ENCODE measurements at regions not wholly inside any gene's neighbourhood (a gene's known extent, or its start where the extent isn't known, plus 50 kb on each side); places are given as distances from the start of the nearest gene placed in this dataset.
"Not testable (repeated sequence)": the region's sequence is repeated elsewhere in the genome, so short reads cannot be mapped to it uniquely, and the experiment has no call there.

DNA sequence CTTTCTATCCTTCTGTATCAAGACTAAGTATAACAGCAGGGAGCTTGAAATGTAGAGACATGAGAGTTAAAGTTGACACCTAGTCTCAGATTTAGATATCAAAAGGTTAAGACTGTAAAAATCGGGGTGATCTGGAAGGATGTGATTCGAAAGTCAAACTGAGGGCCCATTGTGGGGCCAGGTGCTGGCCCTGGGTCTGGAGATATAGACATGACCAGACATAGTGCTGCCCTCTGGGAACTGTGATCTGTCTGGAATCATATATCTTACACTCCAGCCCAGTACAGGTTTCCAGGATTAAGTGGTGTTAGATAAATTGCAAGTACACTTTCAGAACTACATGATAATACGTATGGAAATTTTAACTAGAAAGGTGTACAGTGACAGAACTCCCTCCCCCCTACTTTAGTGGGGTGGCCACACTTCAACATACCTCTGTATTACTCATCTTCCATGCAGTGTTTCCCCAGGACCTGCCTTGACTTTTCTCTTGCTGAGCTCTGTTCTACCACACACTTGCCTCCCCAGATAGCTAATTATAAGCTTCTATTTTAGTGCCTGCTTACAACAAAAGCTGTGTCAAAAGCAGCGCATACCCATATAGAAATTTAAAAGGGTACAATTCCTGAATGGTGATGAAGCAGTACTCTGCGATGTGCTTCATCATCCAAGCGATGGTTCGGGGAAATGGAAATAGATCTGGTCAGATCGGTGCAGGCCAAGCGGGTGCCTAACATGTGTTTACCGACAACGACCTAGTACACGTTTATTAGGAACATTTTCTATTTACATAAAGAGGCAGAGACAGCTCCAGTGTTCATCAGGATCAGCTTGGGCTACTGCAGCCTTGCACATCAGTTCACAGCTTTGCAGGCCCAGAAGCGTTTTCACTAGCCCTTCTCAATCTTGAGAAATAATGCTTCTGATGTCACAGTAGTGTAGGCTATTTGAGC lies 68.7 kb downstream of the ARF6 start:
- Mint-ChIP-seq H3K4me1 (peaks cover 13 to 49% (median 39%) of the 10 kb centered on the region in 7 donors), H3K27ac (peak overlapping the region in 7 of 9 donors; percentile 1 to 79 (median 62)), H3K9me3 (peaks cover 0 to 2% (median 0%) of the 10 kb centered on the region in 11 donors), H3K27me3 (no peaks in the 10 kb centered on the region), H3K4me3 (peak overlapping the region in 1 of 10 donors; percentile 41), H3K36me3 (no peaks in the 10 kb centered on the region)
- H3K4me1 ChIP-seq (ENCODE audit: control insufficient read depth in 2 of 2, insufficient read depth in 2 of 2, low read length in 2 of 2) = peaks cover 0 to 17% of the 10 kb centered on the region in 2 donors
- H3K4me3 ChIP-seq (ENCODE audit: low read length) = no peak overlapping the region
- H3K36me3 ChIP-seq (ENCODE audit: control insufficient read depth in 2 of 3, insufficient read depth in 3 of 3, low read length in 3 of 3) = no peaks in the 10 kb centered on the region
- no peak for ATAC-seq
- DNase-seq = no peak
- ChIA-PET POLR2A (interaction anchor here (0.8 to 3.1 kb wide), 6 partner anchors 8 to 150 kb away, joined by 3 to 9 read pairs (median 4); no protein-coding TSS in a partner anchor), CTCF (interaction anchor here (0.6 to 1.4 kb wide), 4 partner anchors 11 to 816 kb away, joined by 3 to 6 read pairs (median 3); no protein-coding TSS in a partner anchor)
- H3K9me3 ChIP-seq (ENCODE audit: control insufficient read depth in 2 of 3, low read length in 3 of 3) = no peaks in the 10 kb centered on the region
- H3K27me3 ChIP-seq (ENCODE audit: control insufficient read depth in 2 of 2, insufficient read depth in 2 of 2, low read length in 2 of 2) = no peaks in the 10 kb centered on the region
- no peak overlapping the region for H3K27ac ChIP-seq (ENCODE audit: low read depth, low read length)
- intact Hi-C loops (cut with micrococcal nuclease) = no loop called here

DNA sequence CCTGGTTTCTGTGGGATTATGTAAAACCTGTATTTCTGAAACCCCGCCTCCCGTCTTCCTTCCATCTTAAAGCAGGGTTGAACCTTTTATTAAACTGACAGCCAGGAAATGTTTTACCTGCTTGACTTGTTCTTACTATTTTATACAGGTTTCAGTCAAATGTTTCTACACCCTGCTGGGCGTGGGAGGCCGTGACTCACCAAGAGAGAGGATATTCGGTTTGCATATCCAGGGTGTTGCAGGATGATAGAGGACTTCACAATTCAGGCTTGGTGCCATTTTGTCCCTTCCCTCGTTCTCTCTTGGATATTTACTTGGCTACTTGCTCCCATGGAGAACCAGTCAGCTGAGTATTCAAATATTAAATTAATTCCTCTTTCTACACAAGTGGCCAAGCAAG lies 69.7 kb downstream of the ARF6 start:
- Histone ChIP-seq H3K4me3 (ENCODE audit: low read length) (no peak overlapping the region), H3K9me3 (ENCODE audit: control insufficient read depth in 2 of 3, low read length in 3 of 3) (no peaks in the 10 kb centered on the region), H3K27me3 (ENCODE audit: control insufficient read depth in 2 of 2, insufficient read depth in 2 of 2, low read length in 2 of 2) (no peaks in the 10 kb centered on the region), H3K36me3 (ENCODE audit: control insufficient read depth in 2 of 3, insufficient read depth in 3 of 3, low read length in 3 of 3) (no peaks in the 10 kb centered on the region), H3K27ac (ENCODE audit: low read depth, low read length) (no peak overlapping the region), H3K4me1 (ENCODE audit: control insufficient read depth in 2 of 2, insufficient read depth in 2 of 2, low read length in 2 of 2) (peaks cover 0 to 17% of the 10 kb centered on the region in 2 donors)
- H3K4me1 Mint-ChIP-seq = peaks cover 9 to 53% (median 38%) of the 10 kb centered on the region in 7 donors
- peaks cover 0 to 2% (median 0%) of the 10 kb centered on the region in 11 donors for H3K9me3 Mint-ChIP-seq
- no peaks in the 10 kb centered on the region for H3K36me3 Mint-ChIP-seq
- no peak for ATAC-seq
- POLR2A ChIA-PET = interaction anchor here (1.1 to 3.1 kb wide), 3 partner anchors 9 to 22 kb away, joined by 3 to 9 read pairs (median 4); no protein-coding TSS in a partner anchor
- no peaks in the 10 kb centered on the region for H3K27me3 Mint-ChIP-seq
- peak overlapping the region in 2 of 9 donors; percentile 19 to 31 for H3K27ac Mint-ChIP-seq
- CTCF ChIA-PET = interaction anchor here (0.7 to 1.4 kb wide), 2 partner anchors 10 to 23 kb away, joined by 3 to 6 read pairs; no protein-coding TSS in a partner anchor
- DNase-seq = peak in 1 of 9 donors; percentile 69
- peak overlapping the region in 1 of 10 donors; percentile 45 for H3K4me3 Mint-ChIP-seq
- intact Hi-C loops (cut with micrococcal nuclease) = no loop called here

DNA sequence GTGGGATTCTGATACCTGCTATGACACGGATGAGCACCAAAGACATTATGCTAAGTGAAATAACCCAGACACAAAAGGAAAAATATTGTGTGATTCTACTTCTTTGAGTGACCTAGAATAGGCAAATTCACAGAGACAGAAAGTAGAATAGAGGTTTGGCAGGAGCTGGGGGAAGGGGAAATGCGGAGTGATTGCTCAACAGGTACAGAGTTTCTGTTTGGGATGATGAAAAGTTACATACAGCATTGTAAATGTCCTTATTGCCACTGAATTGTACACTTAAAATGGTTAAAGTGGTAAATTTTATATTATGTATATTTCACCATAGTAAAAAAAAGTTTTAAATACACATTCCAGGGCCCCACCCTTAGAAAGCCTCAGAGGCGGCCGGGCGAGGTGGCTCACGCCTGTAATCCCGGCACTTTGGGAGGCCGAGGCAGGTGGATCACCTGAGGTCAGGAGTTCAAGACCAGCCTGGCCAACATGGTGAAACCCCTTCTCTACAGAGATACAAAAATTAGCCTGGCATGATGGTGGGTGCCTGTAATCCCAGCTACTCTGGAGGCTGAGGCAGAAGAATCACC lies 72.3 kb downstream of the ARF6 start:
- DNase-seq; H3K4me3 Mint-ChIP-seq; H3K4me3 ChIP-seq (ENCODE audit: low read length); ATAC-seq; H3K9me3 ChIP-seq (ENCODE audit: control insufficient read depth in 2 of 3, low read length in 3 of 3); H3K36me3 ChIP-seq (ENCODE audit: control insufficient read depth in 2 of 3, insufficient read depth in 3 of 3, low read length in 3 of 3); H3K9me3 Mint-ChIP-seq; CTCF ChIA-PET; H3K27ac ChIP-seq (ENCODE audit: low read depth, low read length); H3K27me3 Mint-ChIP-seq; H3K27me3 ChIP-seq (ENCODE audit: control insufficient read depth in 2 of 2, insufficient read depth in 2 of 2, low read length in 2 of 2); intact Hi-C loops (cut with micrococcal nuclease); H3K36me3 Mint-ChIP-seq: not testable (repeated sequence)
- peaks cover 2 to 11% of the 10 kb centered on the region in 2 donors for H3K4me1 ChIP-seq (ENCODE audit: control insufficient read depth in 2 of 2, insufficient read depth in 2 of 2, low read length in 2 of 2)
- Mint-ChIP-seq H3K4me1 (peaks cover 8 to 54% (median 40%) of the 10 kb centered on the region in 7 donors), H3K27ac (peak overlapping the region in 1 of 9 donors; percentile 28)
- POLR2A ChIA-PET = interaction anchor here (0.6 kb wide), 1 partner anchor 97 kb away, joined by 3 read pairs; no protein-coding TSS in a partner anchor

DNA sequence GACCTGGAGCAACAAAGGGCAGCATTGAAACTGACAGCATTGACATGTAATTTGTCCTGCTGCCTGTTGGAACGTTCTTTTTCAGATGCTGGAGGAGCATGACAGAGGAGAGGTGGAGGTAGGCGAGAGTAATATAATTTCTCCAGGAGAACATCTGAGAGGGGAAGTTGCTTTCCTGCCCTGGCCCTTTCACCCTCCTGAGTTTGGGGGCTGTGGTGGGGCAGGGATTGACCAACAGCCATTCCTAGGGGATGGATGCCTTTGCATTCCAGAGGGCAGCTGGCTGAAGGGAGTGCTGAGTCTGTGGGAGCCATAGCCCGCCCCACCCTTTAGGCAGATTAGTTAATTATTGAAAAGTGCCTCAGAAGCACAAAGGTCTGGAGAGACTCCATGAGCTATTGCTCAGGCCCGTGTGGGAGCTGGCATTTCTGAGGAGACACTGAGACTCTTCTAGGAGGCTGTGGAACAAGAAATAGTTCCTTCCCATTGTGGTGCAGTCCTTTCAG lies 73.5 kb downstream of the ARF6 start:
- Histone ChIP-seq H3K27ac (ENCODE audit: low read depth, low read length) (no peak overlapping the region), H3K4me1 (ENCODE audit: control insufficient read depth in 2 of 2, insufficient read depth in 2 of 2, low read length in 2 of 2) (peaks cover 13 to 15% of the 10 kb centered on the region in 2 donors), H3K9me3 (ENCODE audit: control insufficient read depth in 2 of 3, low read length in 3 of 3) (no peaks in the 10 kb centered on the region), H3K4me3 (ENCODE audit: low read length) (no peak overlapping the region), H3K36me3 (ENCODE audit: control insufficient read depth in 2 of 3, insufficient read depth in 3 of 3, low read length in 3 of 3) (no peaks in the 10 kb centered on the region), H3K27me3 (ENCODE audit: control insufficient read depth in 2 of 2, insufficient read depth in 2 of 2, low read length in 2 of 2) (no peaks in the 10 kb centered on the region)
- Mint-ChIP-seq H3K9me3 (peaks cover 0 to 2% (median 0%) of the 10 kb centered on the region in 11 donors), H3K27me3 (no peaks in the 10 kb centered on the region), H3K36me3 (no peaks in the 10 kb centered on the region), H3K4me3 (no peak overlapping the region), H3K27ac (peak overlapping the region in 6 of 9 donors; percentile 8 to 53 (median 44)), H3K4me1 (peaks cover 16 to 55% (median 42%) of the 10 kb centered on the region in 7 donors)
- ATAC-seq (no peak), DNase-seq (no peak)
- POLR2A ChIA-PET = interaction anchor here (0.9 to 1.7 kb wide), 2 partner anchors 21 to 96 kb away, joined by 3 to 4 read pairs; no protein-coding TSS in a partner anchor
- intact Hi-C loops (cut with micrococcal nuclease) = no loop called here
- CTCF ChIA-PET = interaction anchor here (0.6 to 1.4 kb wide), 2 partner anchors 11 to 100 kb away, joined by 3 read pairs; no protein-coding TSS in a partner anchor

DNA sequence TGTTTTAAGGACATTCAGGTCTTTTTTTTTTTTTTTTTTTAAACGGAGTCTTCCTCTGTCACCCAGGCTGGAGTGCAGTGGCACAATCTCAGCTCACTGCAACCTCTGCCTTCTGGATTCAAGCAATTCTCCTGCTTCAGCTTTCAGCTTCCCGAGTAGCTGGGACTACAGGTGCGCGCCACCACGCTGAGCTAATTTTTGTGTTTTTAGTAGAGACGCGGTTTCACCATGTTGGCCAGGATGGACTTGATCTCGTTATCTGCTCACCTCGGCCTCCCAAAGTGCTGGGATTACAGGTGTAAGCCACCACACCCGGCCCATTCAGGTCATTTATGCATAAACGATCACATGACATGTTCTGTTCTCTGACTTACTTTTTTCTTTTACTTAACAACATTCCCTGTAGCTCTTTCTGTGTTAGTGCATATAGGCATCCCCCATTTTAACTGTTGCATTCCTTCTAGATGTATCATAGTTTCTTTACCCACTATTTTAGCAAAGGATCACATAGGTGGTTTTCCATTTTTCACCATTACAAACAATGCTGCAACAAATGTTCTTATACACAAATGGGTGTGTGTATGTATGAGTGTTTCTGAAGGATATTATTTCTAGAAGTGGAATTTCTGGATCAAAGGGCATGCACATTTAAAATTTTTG lies 74.2 kb downstream of the ARF6 start:
- Histone ChIP-seq H3K27ac (ENCODE audit: low read depth, low read length) (no peak overlapping the region), H3K27me3 (ENCODE audit: control insufficient read depth in 2 of 2, insufficient read depth in 2 of 2, low read length in 2 of 2) (no peaks in the 10 kb centered on the region), H3K36me3 (ENCODE audit: control insufficient read depth in 2 of 3, insufficient read depth in 3 of 3, low read length in 3 of 3) (no peaks in the 10 kb centered on the region), H3K4me3 (ENCODE audit: low read length) (no peak overlapping the region), H3K9me3 (ENCODE audit: control insufficient read depth in 2 of 3, low read length in 3 of 3) (no peaks in the 10 kb centered on the region), H3K4me1 (ENCODE audit: control insufficient read depth in 2 of 2, insufficient read depth in 2 of 2, low read length in 2 of 2) (peaks cover 19 to 22% of the 10 kb centered on the region in 2 donors)
- POLR2A ChIA-PET = interaction anchor here (0.9 to 1.7 kb wide), 2 partner anchors 21 to 95 kb away, joined by 3 to 4 read pairs; no protein-coding TSS in a partner anchor
- intact Hi-C loops (cut with micrococcal nuclease) = no loop called here
- ATAC-seq (no peak), DNase-seq (no peak)
- Mint-ChIP-seq H3K4me3 (no peak overlapping the region), H3K36me3 (no peaks in the 10 kb centered on the region), H3K4me1 (peaks cover 23 to 57% (median 47%) of the 10 kb centered on the region in 7 donors), H3K27ac (peak overlapping the region in 1 of 9 donors; percentile 40), H3K9me3 (peaks cover 0 to 2% (median 0%) of the 10 kb centered on the region in 11 donors), H3K27me3 (no peaks in the 10 kb centered on the region)
- CTCF ChIA-PET = interaction anchor here (1.4 kb wide), 1 partner anchor 11 kb away, joined by 3 read pairs; no protein-coding TSS in a partner anchor

Measured in naive thymus-derived CD4-positive, alpha-beta T cell (primary cell).